GDM1 (cell line): ENCODE measurements at regions not wholly inside any gene's neighbourhood (a gene's known extent, or its start where the extent isn't known, plus 50 kb on each side); places are given as distances from the start of the nearest gene placed in this dataset.

Experiments used
- DNase-seq: peaks from one replicate; lab custom pipeline; 2025; lab: John Stamatoyannopoulos, UW

- DNase-seq = no peak
Observed at GRCh38 chr9:118578467-118578866, 790.8 kb downstream of the BRINP1 start.

- no peak for DNase-seq
Observed at GRCh38 chr9:118583414-118583813, 785.8 kb downstream of the BRINP1 start.

GRCh38 chr9:118586978-118587377, 782.3 kb downstream of the BRINP1 start:
- DNase-seq = no peak

GRCh38 chr9:118594428-118594827, 774.8 kb downstream of the BRINP1 start:
- no peak for DNase-seq

- no peak for DNase-seq
Observed at GRCh38 chr9:118595719-118596305, 773.4 kb downstream of the BRINP1 start.

GRCh38 chr9:118596374-118597015, 772.7 kb downstream of the BRINP1 start:
- DNase-seq = no peak

GRCh38 chr9:118606668-118607067, 762.6 kb downstream of the BRINP1 start:
- DNase-seq = no peak

- no peak for DNase-seq
Observed at GRCh38 chr9:118609355-118610044, 759.7 kb downstream of the BRINP1 start.

- no peak for DNase-seq
Observed at GRCh38 chr9:118612201-118612600, 757.0 kb downstream of the BRINP1 start.

- no peak for DNase-seq
Observed at GRCh38 chr9:118613996-118614395, 755.2 kb downstream of the BRINP1 start.

GRCh38 chr9:118618084-118618483, 751.2 kb downstream of the BRINP1 start:
- DNase-seq = no peak

GRCh38 chr9:118618849-118619248, 750.4 kb downstream of the BRINP1 start:
- DNase-seq = no peak

GRCh38 chr9:118624608-118625007, 744.6 kb downstream of the BRINP1 start:
- no peak for DNase-seq

- no peak for DNase-seq
Observed at GRCh38 chr9:118630079-118630478, 739.2 kb downstream of the BRINP1 start.

- no peak for DNase-seq
Observed at GRCh38 chr9:118630931-118631595, 738.2 kb downstream of the BRINP1 start.

- no peak for DNase-seq
Observed at GRCh38 chr9:118631956-118632355, 737.3 kb downstream of the BRINP1 start.

GRCh38 chr9:118635416-118635815, 733.8 kb downstream of the BRINP1 start:
- no peak for DNase-seq

GRCh38 chr9:118637681-118638080, 731.6 kb downstream of the BRINP1 start:
- no peak for DNase-seq

- no peak for DNase-seq
Observed at GRCh38 chr9:118640836-118641560, 728.2 kb downstream of the BRINP1 start.

- no peak for DNase-seq
Observed at GRCh38 chr9:118643118-118643517, 726.1 kb downstream of the BRINP1 start.

- DNase-seq = no peak
Observed at GRCh38 chr9:118644066-118644465, 725.2 kb downstream of the BRINP1 start.

GRCh38 chr9:118647331-118647730, 721.9 kb downstream of the BRINP1 start:
- no peak for DNase-seq
